Common myeloid progenitor, CD34-positive (primary cell): ENCODE measurements at regions not wholly inside any gene's neighbourhood (a gene's known extent, or its start where the extent isn't known, plus 50 kb on each side); places are given as distances from the start of the nearest gene placed in this dataset.

Source experiments
- CTCF ChIA-PET: fragments of 350-600 bp; sonication (Branson Sonifier 250); formaldehyde crosslinking; loops from one replicate; lab custom pipeline; 2021; ENCODE audit warnings: antibody characterized with exemption; lab: Charles Lee
- POLR2A ChIA-PET: fragments of 350-600 bp; sonication (Branson Sonifier 250); formaldehyde crosslinking; loops from one replicate; lab custom pipeline; 2021; ENCODE audit warnings: antibody characterized with exemption; lab: Charles Lee
- DNase-seq, 3 donors: peaks; one replicate each; pipeline versions ENCODE4 v3.0.0 to v3.0.0-alpha.2; 2013
- H3K27ac ChIP-seq, 2 experiments: 1 replicate in 1 of 2; 2 replicates in 1 of 2; pipeline ENCODE4 v1.7.0; 2013; ENCODE audit warnings: inconsistent platforms in 2 of 2, low read length in 2 of 2, mild to moderate bottlenecking in 2 of 2, low read depth in 1 of 2, moderate library complexity in 1 of 2; ENCODE audit not compliant: severe bottlenecking in 2 of 2, insufficient read depth in 1 of 2, poor library complexity in 1 of 2
- H3K27me3 ChIP-seq, 5 experiments: replicated peaks in 2 of 5; 1 replicate in 3 of 5; 2 replicates in 2 of 5; pipeline versions ENCODE4 v1.6.1 to v1.7.0; 2013; ENCODE audit warnings: low read length in 4 of 5, mild to moderate bottlenecking in 2 of 5, moderate library complexity in 2 of 5, inconsistent platforms in 1 of 5; ENCODE audit not compliant: insufficient read depth in 5 of 5, control insufficient read depth in 4 of 5
- H3K36me3 ChIP-seq, 4 experiments: 1 replicate in 2 of 4; 2 replicates in 2 of 4; pipeline versions ENCODE4 v1.6.1 to v1.7.0; 2013; ENCODE audit warnings: low read length in 3 of 4, control low read depth in 1 of 4, mild to moderate bottlenecking in 1 of 4; ENCODE audit not compliant: control insufficient read depth in 4 of 4, insufficient read depth in 4 of 4
- H3K4me1 ChIP-seq, 4 experiments: 1 replicate in 3 of 4; 2 replicates in 1 of 4; pipeline versions ENCODE4 v1.6.1 to v1.7.1; 2013; ENCODE audit warnings: low read length in 3 of 4, mild to moderate bottlenecking in 3 of 4, control low read depth in 1 of 4, inconsistent platforms in 1 of 4, moderate library complexity in 1 of 4; ENCODE audit not compliant: control insufficient read depth in 4 of 4, insufficient read depth in 4 of 4; ENCODE audit errors: control extremely low read depth in 1 of 4
- H3K4me3 ChIP-seq, 7 experiments: 1 replicate in 4 of 7; 2 replicates in 3 of 7; pipeline versions ENCODE4 v1.5.1 to v1.7.0; 2013; ENCODE audit warnings: mild to moderate bottlenecking in 7 of 7, low read length in 6 of 7, moderate library complexity in 6 of 7, inconsistent platforms in 2 of 7, low read depth in 2 of 7, control low read depth in 1 of 7; ENCODE audit not compliant: insufficient read depth in 4 of 7, control insufficient read depth in 1 of 7; ENCODE audit errors: extremely low read depth in 1 of 7
- H3K9me3 ChIP-seq, 5 experiments: 1 replicate in 4 of 5; 2 replicates in 1 of 5; pipeline versions ENCODE4 v1.6.1 to v1.7.1; 2013; ENCODE audit warnings: low read length in 4 of 5, mild to moderate bottlenecking in 2 of 5, inconsistent platforms in 1 of 5, low read depth in 1 of 5, moderate library complexity in 1 of 5; ENCODE audit not compliant: control insufficient read depth in 4 of 5, insufficient read depth in 2 of 5; ENCODE audit errors: control extremely low read depth in 1 of 5
- WGBS: methylation state at CpG from one replicate; pipeline ENCODE4 v1.1.5; 2013; ENCODE audit not compliant: insufficient coverage; 5-methylcytosine and 5-hydroxymethylcytosine counted together

GRCh38 chr17:13690806-13691205, 89.1 kb upstream of the HS3ST3A1 start:
- Histone ChIP-seq H3K27me3 (peaks cover 0 to 2% (median 0%) of the 10 kb centered on the region in 5 experiments), H3K36me3 (no peaks in the 10 kb centered on the region), H3K9me3 (peaks cover 0 to 2% (median 0%) of the 10 kb centered on the region in 5 experiments), H3K4me1 (no peaks in the 10 kb centered on the region), H3K4me3 (no peak overlapping the region), H3K27ac (no peak overlapping the region)
- POLR2A ChIA-PET, result no interaction called here
- no peak for DNase-seq
- no CpG with 5 or more reads among the region's 1 CpG for WGBS
- CTCF ChIA-PET, result no interaction called here

- ChIA-PET CTCF (no interaction called here), POLR2A (no interaction called here)
- H3K27me3 ChIP-seq, result peaks cover 0 to 2% (median 0%) of the 10 kb centered on the region in 5 experiments
Measured at GRCh38 chr17:13694934-13695333, 93.2 kb upstream of the HS3ST3A1 start.

GRCh38 chr17:13698832-13699231, 97.1 kb upstream of the HS3ST3A1 start:
- DNase-seq, result no peak
- Histone ChIP-seq H3K27ac (no peak overlapping the region), H3K36me3 (no peaks in the 10 kb centered on the region), H3K9me3 (no peaks in the 10 kb centered on the region), H3K4me1 (no peaks in the 10 kb centered on the region), H3K27me3 (no peaks in the 10 kb centered on the region), H3K4me3 (no peak overlapping the region)
- ChIA-PET POLR2A (no interaction called here), CTCF (no interaction called here)
- 94% methylated on average over 2 of the region's 3 CpGs for WGBS

More at GRCh38 chr17:13694934-13695333, 93.2 kb upstream of the HS3ST3A1 start:
- Histone ChIP-seq H3K27ac (no peak overlapping the region), H3K4me1 (no peaks in the 10 kb centered on the region), H3K4me3 (no peak overlapping the region), H3K9me3 (peaks cover 0 to 2% (median 0%) of the 10 kb centered on the region in 5 experiments), H3K36me3 (no peaks in the 10 kb centered on the region)
- DNase-seq, result no peak

GRCh38 chr17:13699261-13699660, 97.5 kb upstream of the HS3ST3A1 start:
- 73% methylated on average over 2 of the region's 2 CpGs for WGBS
- CTCF ChIA-PET, result no interaction called here
- H3K27ac ChIP-seq, result no peak overlapping the region

GRCh38 chr17:13702266-13702665, 100.5 kb upstream of the HS3ST3A1 start:
- WGBS, result 100% methylated on average over 1 of the region's 1 CpG
- no peak for DNase-seq
- CTCF ChIA-PET, result no interaction called here
- no peak overlapping the region for H3K4me3 ChIP-seq
- peaks cover 0 to 2% (median 0%) of the 10 kb centered on the region in 5 experiments for H3K27me3 ChIP-seq
- H3K27ac ChIP-seq, result no peak overlapping the region
- POLR2A ChIA-PET, result no interaction called here
- H3K4me1 ChIP-seq, result no peaks in the 10 kb centered on the region
- H3K9me3 ChIP-seq, result no peaks in the 10 kb centered on the region
- H3K36me3 ChIP-seq, result no peaks in the 10 kb centered on the region

More at GRCh38 chr17:13699261-13699660, 97.5 kb upstream of the HS3ST3A1 start:
- DNase-seq, result no peak
- Histone ChIP-seq H3K4me3 (no peak overlapping the region), H3K27me3 (no peaks in the 10 kb centered on the region), H3K4me1 (no peaks in the 10 kb centered on the region), H3K36me3 (no peaks in the 10 kb centered on the region), H3K9me3 (no peaks in the 10 kb centered on the region)
- POLR2A ChIA-PET, result no interaction called here

GRCh38 chr17:13704333-13704732, 102.6 kb upstream of the HS3ST3A1 start:
- Histone ChIP-seq H3K27me3 (peaks cover 0 to 2% (median 0%) of the 10 kb centered on the region in 5 experiments), H3K9me3 (peaks cover 0 to 1% (median 0%) of the 10 kb centered on the region in 5 experiments), H3K27ac (no peak overlapping the region), H3K4me1 (no peaks in the 10 kb centered on the region), H3K36me3 (no peaks in the 10 kb centered on the region), H3K4me3 (no peak overlapping the region)
- no peak for DNase-seq
- CTCF ChIA-PET, result interaction anchor here (0.9 kb wide), 1 partner anchor 10 kb away, joined by 3 read pairs; no protein-coding TSS in a partner anchor
- WGBS, result 71% methylated on average over 1 of the region's 1 CpG
- POLR2A ChIA-PET, result no interaction called here

- peaks cover 0 to 2% (median 0%) of the 10 kb centered on the region in 5 experiments for H3K27me3 ChIP-seq
- no peaks in the 10 kb centered on the region for H3K36me3 ChIP-seq
- H3K4me1 ChIP-seq, result no peaks in the 10 kb centered on the region
- 94% methylated on average over 2 of the region's 7 CpGs for WGBS
- CTCF ChIA-PET, result no interaction called here
- no peak overlapping the region for H3K27ac ChIP-seq
- H3K9me3 ChIP-seq, result peaks cover 0 to 1% (median 0%) of the 10 kb centered on the region in 5 experiments
- no peak overlapping the region for H3K4me3 ChIP-seq
- DNase-seq, result no peak
- POLR2A ChIA-PET, result no interaction called here
Measured at GRCh38 chr17:13705221-13705620, 103.5 kb upstream of the HS3ST3A1 start.
